Thoracic aorta (tissue), 2 donors: ENCODE measurements at regions not wholly inside any gene's neighbourhood (a gene's known extent, or its start where the extent isn't known, plus 50 kb on each side); places are given as distances from the start of the nearest gene placed in this dataset.

Experiments
- ATAC-seq: fragments of 150-250 bp; one replicate; pipeline ENCODE4 v1.8.0; 2017; ENCODE audit warnings: low read depth; ENCODE audit not compliant: insufficient number of reproducible peaks, low FRiP score
- DNase-seq: peaks from one replicate; pipeline ENCODE4 v3.0.0-alpha.2; 2020; ENCODE audit warnings: low spot score
- H3K27ac ChIP-seq, 2 donors: fragments of 200-600 bp; sonication (generic); 1 replicate in 1 of 2; 2 replicates in 1 of 2; pipeline ENCODE4 v1.5.1; 2016; ENCODE audit warnings: mild to moderate bottlenecking in 2 of 2, moderate library complexity in 2 of 2
- H3K27me3 ChIP-seq: fragments of 200-600 bp; sonication (generic); replicated peaks from 2 replicates; pipeline ENCODE4 v1.6.0; 2016; ENCODE audit warnings: mild to moderate bottlenecking; ENCODE audit not compliant: insufficient read depth
- H3K36me3 ChIP-seq: fragments of 200-600 bp; sonication (generic); one replicate; pipeline ENCODE4 v1.5.1; 2016
- H3K4me1 ChIP-seq, 2 donors: fragments of 200-600 bp; sonication (generic); 1 replicate in 1 of 2; 2 replicates in 1 of 2; pipeline versions ENCODE4 v1.5.1 to v1.6.0; 2016; ENCODE audit warnings: low read depth in 2 of 2, mild to moderate bottlenecking in 1 of 2; ENCODE audit not compliant: control insufficient read depth in 1 of 2
- H3K4me3 ChIP-seq: fragments of 200-600 bp; sonication (generic); 2 replicates; pipeline ENCODE4 v1.5.1; 2016; ENCODE audit warnings: mild to moderate bottlenecking
- H3K9me3 ChIP-seq: fragments of 200-600 bp; sonication (generic); 2 replicates; pipeline ENCODE4 v1.5.1; 2016
- CTCF ChIP-seq: fragments of 200-600 bp; sonication (generic); IDR thresholded peaks from one replicate; pipeline ENCODE4 v1.5.1; 2019; ENCODE audit warnings: antibody characterized with exemption

- Histone ChIP-seq H3K9me3 (no peaks in the 10 kb centered on the region), H3K4me3 (peak overlapping the region; percentile 9), H3K36me3 (no peaks in the 10 kb centered on the region), H3K4me1 (peaks cover 6 to 8% of the 10 kb centered on the region in 2 donors), H3K27me3 (no peaks in the 10 kb centered on the region), H3K27ac (no peak overlapping the region)
- DNase-seq (no peak), ATAC-seq (no peak)
- TF ChIP-seq CTCF = no peak
Observed at GRCh38 chr3:147939839-147940238, 530.7 kb downstream of the ZIC1 start.

DNA sequence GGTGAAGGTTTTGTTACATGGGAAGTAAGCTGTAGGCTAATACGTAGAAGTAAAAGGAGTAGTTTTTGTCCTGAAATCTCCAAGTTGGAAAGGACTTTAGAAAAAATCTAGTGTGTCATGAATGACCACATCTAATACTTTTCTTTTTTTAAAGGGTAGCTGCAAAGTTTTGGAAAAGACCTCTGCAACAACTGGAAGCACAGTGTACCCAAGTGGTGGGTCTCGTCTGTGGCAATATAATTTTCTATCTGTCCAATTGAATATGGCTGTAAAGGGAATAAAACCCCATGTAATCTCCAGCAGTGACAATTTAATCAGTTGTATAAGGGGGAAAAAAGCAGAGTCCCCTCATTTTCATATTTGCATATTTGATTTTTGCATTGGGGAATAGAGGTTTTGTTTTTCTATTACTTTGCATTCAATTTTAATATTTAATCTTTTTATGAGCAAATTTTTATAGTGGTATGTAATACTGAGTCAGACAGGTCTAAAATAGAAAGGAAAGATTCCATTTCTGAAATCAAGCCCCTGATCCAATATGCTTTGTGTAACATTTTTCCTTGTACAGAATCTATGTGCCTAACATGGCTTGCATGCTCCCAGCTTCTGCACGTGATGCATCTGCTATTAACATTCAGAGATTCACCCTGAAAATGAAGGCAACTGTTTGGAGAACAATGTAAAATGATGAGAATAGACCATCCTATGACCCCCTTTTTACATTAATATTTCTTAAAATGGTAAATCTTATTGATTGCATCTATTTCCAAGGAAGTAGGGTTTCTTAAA, 531.4 kb downstream of the ZIC1 start:
- H3K9me3 ChIP-seq = no peaks in the 10 kb centered on the region
- H3K4me1 ChIP-seq = peaks cover 6 to 8% of the 10 kb centered on the region in 2 donors
- no peak overlapping the region for H3K27ac ChIP-seq
- TF ChIP-seq CTCF = no peak
- H3K27me3 ChIP-seq = no peaks in the 10 kb centered on the region
- DNase-seq = no peak
- no peak for ATAC-seq
- no peaks in the 10 kb centered on the region for H3K36me3 ChIP-seq
- no peak overlapping the region for H3K4me3 ChIP-seq

DNA sequence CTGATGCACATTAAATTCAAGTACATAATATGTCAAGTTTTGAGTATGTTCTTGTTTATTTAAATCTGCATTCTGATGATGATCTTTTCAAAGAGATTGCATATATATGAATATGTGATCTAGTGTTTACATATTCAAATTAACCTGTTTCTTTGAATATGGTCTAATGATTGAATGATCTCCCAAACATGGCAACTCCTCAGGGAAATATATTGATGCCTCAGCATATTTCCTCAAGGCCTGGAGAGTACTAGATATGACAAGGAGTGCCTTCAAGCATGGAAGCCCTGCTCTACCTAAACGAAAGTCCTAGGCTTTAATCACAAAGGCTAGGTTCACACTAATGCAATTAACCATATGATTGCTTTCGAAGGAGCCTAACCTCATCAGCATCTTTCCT, 532.8 kb downstream of the ZIC1 start:
- TF ChIP-seq CTCF = no peak
- DNase-seq = no peak

DNA sequence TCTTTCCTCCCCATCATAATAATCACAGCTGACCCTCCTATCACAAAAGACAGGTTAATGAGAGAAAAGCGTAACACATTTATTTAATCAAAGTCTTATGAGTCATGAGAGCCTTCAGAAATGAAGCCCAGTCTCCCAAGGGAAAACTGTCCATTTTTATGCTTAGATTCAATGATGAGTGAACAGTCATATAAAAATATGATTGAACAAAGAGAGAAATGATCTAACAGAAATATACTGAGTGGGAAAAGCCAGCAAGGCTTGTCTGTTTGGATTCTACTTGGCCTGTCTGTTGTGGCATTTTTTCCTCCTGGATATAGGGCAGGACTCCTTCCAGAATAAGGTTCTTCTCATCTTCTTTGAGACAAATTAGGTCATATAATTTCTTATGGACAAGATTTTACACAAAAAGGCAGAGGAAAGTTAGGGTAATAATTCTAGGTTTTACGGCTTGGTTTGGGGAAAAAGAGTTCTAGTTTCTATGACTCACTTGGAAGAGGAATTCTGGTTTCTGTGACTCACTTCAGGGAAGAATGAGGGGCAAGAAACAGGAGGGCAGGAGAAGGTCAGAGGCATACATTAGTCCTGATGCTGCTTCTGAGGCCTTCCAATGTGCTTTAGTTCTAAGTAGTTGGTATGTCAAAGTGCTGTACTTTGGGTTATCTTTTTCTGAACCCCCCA, 534.2 kb downstream of the ZIC1 start:
- DNase-seq (no peak), ATAC-seq (no peak)
- H3K4me1 ChIP-seq = peaks cover 6 to 8% of the 10 kb centered on the region in 2 donors
- TF ChIP-seq CTCF = no peak
- no peaks in the 10 kb centered on the region for H3K9me3 ChIP-seq
- no peak overlapping the region for H3K4me3 ChIP-seq
- peak overlapping the region in 1 of 2 donors; percentile 56 for H3K27ac ChIP-seq
- H3K27me3 ChIP-seq = no peaks in the 10 kb centered on the region
- H3K36me3 ChIP-seq = no peaks in the 10 kb centered on the region

More for the DNA sequence above, 532.8 kb downstream of the ZIC1 start:
- peaks cover 6 to 8% of the 10 kb centered on the region in 2 donors for H3K4me1 ChIP-seq
- H3K36me3 ChIP-seq = no peaks in the 10 kb centered on the region
- H3K27ac ChIP-seq = no peak overlapping the region
- H3K27me3 ChIP-seq = no peaks in the 10 kb centered on the region
- no peak overlapping the region for H3K4me3 ChIP-seq
- ATAC-seq = no peak
- H3K9me3 ChIP-seq = no peaks in the 10 kb centered on the region

GRCh38 chr3:147945968-147946519, 536.9 kb downstream of the ZIC1 start:
- H3K27me3 ChIP-seq = no peaks in the 10 kb centered on the region
- peak; percentile 52 for TF ChIP-seq CTCF
- DNase-seq (no peak), ATAC-seq (no peak)
- no peaks in the 10 kb centered on the region for H3K9me3 ChIP-seq
- no peak overlapping the region for H3K27ac ChIP-seq
- H3K36me3 ChIP-seq = no peaks in the 10 kb centered on the region
- H3K4me1 ChIP-seq = peaks cover 2 to 5% of the 10 kb centered on the region in 2 donors
- peak overlapping the region; percentile 62 for H3K4me3 ChIP-seq
